OCI-LY7 (cell line): ENCODE measurements at regions not wholly inside any gene's neighbourhood (a gene's known extent, or its start where the extent isn't known, plus 50 kb on each side); places are given as distances from the start of the nearest gene placed in this dataset.

Experiments used
- EZH2phosphoT487 ChIP-seq: fragments of 200-600 bp; sonication (generic); IDR thresholded peaks from 2 replicates; pipeline ENCODE4 v1.6.1; 2018; ENCODE audit warnings: low read depth, borderline replicate concordance, mild to moderate bottlenecking, mixed run types, antibody characterized with exemption, low read length, moderate library complexity, mixed read lengths
- TF ChIP-seq, protein P1 (sequence below): fragments of 200-600 bp; sonication (generic); conservative IDR thresholded peaks from 2 replicates; pipeline ENCODE4 v1.5.1; 2014; ENCODE audit warnings: mild to moderate bottlenecking, antibody characterized with exemption, low read length, moderate library complexity, mixed read lengths

DNA sequence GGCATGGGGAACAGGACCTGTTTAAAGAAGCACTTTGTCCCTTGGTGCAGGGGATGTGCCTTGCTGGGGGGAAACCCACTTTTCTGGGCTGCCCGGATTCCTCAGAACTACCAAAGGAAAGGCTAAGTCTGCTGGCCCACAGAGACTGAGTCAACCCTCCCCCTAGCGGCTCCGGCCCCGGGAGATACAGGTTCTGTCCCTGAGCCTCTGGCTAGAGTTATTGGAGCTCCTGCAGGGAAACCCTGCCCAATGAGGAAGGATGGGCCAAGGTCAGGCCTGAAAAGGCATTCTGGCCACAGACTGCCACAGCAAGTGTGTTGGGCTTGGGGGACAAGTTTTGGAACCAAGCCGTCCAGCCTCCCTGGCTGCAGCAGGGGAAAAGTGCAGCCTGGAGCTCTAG lies 490.9 kb upstream of the ACTRT1 start:
- TF ChIP-seq, protein P1, sequence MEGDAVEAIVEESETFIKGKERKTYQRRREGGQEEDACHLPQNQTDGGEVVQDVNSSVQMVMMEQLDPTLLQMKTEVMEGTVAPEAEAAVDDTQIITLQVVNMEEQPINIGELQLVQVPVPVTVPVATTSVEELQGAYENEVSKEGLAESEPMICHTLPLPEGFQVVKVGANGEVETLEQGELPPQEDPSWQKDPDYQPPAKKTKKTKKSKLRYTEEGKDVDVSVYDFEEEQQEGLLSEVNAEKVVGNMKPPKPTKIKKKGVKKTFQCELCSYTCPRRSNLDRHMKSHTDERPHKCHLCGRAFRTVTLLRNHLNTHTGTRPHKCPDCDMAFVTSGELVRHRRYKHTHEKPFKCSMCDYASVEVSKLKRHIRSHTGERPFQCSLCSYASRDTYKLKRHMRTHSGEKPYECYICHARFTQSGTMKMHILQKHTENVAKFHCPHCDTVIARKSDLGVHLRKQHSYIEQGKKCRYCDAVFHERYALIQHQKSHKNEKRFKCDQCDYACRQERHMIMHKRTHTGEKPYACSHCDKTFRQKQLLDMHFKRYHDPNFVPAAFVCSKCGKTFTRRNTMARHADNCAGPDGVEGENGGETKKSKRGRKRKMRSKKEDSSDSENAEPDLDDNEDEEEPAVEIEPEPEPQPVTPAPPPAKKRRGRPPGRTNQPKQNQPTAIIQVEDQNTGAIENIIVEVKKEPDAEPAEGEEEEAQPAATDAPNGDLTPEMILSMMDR: no peak
- TF ChIP-seq EZH2phosphoT487: no peak
